ENCODE measurements at regions not wholly inside any gene's neighbourhood (a gene's known extent, or its start where the extent isn't known, plus 50 kb on each side); places are given as distances from the start of the nearest gene placed in this dataset.

GRCh38 chr1:199746666-199747384 is 280.7 kb upstream of the NR5A2 start:
- H3K4me2 ChIP-seq (ENCODE audit: control insufficient read depth, insufficient read depth) = no peak overlapping the region
- H3K27ac ChIP-seq (ENCODE audit: control insufficient read depth, insufficient read depth) = no peak overlapping the region
- no TSS peak for BruUV-seq (replicated peaks)
- ChIA-PET CTCF (no interaction called here), RAD21 (ENCODE audit: unreplicated experiment) (no interaction called here), POLR2A (no interaction called here), SMC1A (ENCODE audit: uncharacterized antibody, unreplicated experiment) (no interaction called here)
- no peaks in the 10 kb centered on the region for H3K4me1 ChIP-seq (ENCODE audit: control insufficient read depth, insufficient read depth, low read length)
- H3K27me3 ChIP-seq (replicated peaks in 1 of 2; ENCODE audit: control insufficient read depth in 2 of 2, insufficient read depth in 2 of 2, low read length in 1 of 2) = no peaks in the 10 kb centered on the region
- TF ChIP-seq IRF5 (IDR thresholded peaks at IDR 0.05; ENCODE audit: borderline replicate concordance) (no peak), SMC3 (IDR thresholded peaks at IDR 0.05; ENCODE audit: borderline replicate concordance, low read length) (no peak), NFIC (IDR thresholded peaks at IDR 0.05; ENCODE audit: low read depth, low read length) (no peak), ZNF207 (IDR thresholded peaks at IDR 0.05; ENCODE audit: borderline replicate concordance) (no peak), CBFB (IDR thresholded peaks at IDR 0.05; ENCODE audit: low read depth) (no peak), EED (IDR thresholded peaks at IDR 0.05; ENCODE audit: low read depth) (no peak), NKRF (conservative IDR thresholded peaks at IDR 0.05) (no peak), JUNB (IDR thresholded peaks at IDR 0.05) (no peak), CEBPB (IDR thresholded peaks at IDR 0.05; ENCODE audit: borderline replicate concordance in 1 of 2, low read depth in 2 of 2, low read length in 2 of 2) (no peak), ZBTB11 (CRISPR knock-in tag; IDR thresholded peaks at IDR 0.05) (no peak)
- FAIRE-seq (no peak), DNase-seq (ENCODE audit: low read depth, low spot score) (no peak), ATAC-seq (no peak)
- in situ Hi-C loops (cut with MboI) = no loop called here
- 77% methylated on average over 2 of the region's 2 CpGs for WGBS (ENCODE audit: insufficient coverage, insufficient replicate concordance, low lambda C conversion rate, missing lambda C conversion rate)
- H3K79me2 ChIP-seq (ENCODE audit: control insufficient read depth, insufficient read depth, low read length) = no peaks in the 10 kb centered on the region
- H3K4me3 ChIP-seq = no peak overlapping the region
- no peaks in the 10 kb centered on the region for H4K20me1 ChIP-seq (ENCODE audit: control insufficient read depth, insufficient read depth)
- H3K9ac ChIP-seq (ENCODE audit: control insufficient read depth, insufficient read depth, low read length) = no peak overlapping the region
- intact Hi-C loops (cut with micrococcal nuclease; ENCODE audit: unreplicated experiment) = no loop called here
- H3K9me3 ChIP-seq (replicated peaks; ENCODE audit: control insufficient read depth, insufficient read depth, low read length) = no peaks in the 10 kb centered on the region
- H2AFZ ChIP-seq (ENCODE audit: control insufficient read depth, low read depth, low read length) = no peak overlapping the region
- H3K36me3 ChIP-seq (ENCODE audit: control insufficient read depth in 2 of 2, insufficient read depth in 2 of 2, low read length in 1 of 2) = no peaks in the 10 kb centered on the region
